T-helper 1 cell treated with Interleukin-12 subunit alpha and Interleukin-12 subunit beta and Interleukin-4 antibody, amounts not matched to agents 30 ng/mL and 1 ng/mL, for 36 hours (primary cell): ENCODE measurements at regions not wholly inside any gene's neighbourhood (a gene's known extent, or its start where the extent isn't known, plus 50 kb on each side); places are given as distances from the start of the nearest gene placed in this dataset.

ENCODE experiments used
- intact Hi-C: fragments of 100-400 bp; cut with micrococcal nuclease; formaldehyde crosslinking; loops from one replicate; pipeline ENCODE4 v1.15.1; 2024

- intact Hi-C loops: no loop called here
Measured at GRCh38 chr5:163386352-163386751, 51.0 kb upstream of the CCNG1 start.

DNA sequence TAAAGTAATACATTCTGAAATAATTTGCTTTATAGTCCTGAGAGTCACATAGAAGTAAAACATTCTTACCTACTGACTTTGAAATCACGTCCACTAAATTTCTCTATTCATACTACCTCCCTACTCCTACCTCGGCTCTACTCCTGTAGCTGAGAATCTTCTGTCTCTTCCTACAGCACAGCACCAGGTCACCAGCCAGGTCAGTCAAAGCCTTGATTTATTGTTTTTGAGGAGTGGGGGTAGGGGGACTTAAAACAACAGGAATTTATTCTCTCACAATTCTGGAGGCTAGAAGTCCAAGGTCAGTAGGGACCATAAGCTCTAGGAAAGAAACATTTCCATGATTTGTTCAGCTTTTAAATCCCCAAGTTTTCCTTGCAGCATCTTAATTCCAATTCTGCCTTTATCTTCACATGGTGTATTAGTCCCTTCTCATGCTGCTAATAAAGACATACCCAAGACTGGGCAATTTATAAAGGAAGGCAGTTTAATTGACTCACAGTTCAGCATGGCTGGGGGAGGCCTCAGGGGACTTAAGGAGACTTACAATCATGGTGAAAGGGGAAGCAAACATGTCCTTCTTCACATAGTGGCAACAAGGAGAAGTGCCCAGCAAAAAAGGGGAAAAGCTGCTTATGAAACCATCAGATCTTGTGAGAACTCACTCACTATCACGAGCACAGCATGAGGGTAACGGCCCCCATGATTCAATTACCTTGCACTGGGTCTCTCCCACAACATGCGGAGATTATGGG lies 49.6 kb upstream of the CCNG1 start:
- intact Hi-C loops: no loop called here
